GM21529 (cell line): ENCODE measurements at regions not wholly inside any gene's neighbourhood (a gene's known extent, or its start where the extent isn't known, plus 50 kb on each side); places are given as distances from the start of the nearest gene placed in this dataset.

Source experiments
- ATAC-seq: cut with Tn5 transposase; IDR thresholded peaks from one replicate; pipeline ENCODE4 v1.9.1; 2021; ENCODE audit not compliant: unreplicated experiment

DNA sequence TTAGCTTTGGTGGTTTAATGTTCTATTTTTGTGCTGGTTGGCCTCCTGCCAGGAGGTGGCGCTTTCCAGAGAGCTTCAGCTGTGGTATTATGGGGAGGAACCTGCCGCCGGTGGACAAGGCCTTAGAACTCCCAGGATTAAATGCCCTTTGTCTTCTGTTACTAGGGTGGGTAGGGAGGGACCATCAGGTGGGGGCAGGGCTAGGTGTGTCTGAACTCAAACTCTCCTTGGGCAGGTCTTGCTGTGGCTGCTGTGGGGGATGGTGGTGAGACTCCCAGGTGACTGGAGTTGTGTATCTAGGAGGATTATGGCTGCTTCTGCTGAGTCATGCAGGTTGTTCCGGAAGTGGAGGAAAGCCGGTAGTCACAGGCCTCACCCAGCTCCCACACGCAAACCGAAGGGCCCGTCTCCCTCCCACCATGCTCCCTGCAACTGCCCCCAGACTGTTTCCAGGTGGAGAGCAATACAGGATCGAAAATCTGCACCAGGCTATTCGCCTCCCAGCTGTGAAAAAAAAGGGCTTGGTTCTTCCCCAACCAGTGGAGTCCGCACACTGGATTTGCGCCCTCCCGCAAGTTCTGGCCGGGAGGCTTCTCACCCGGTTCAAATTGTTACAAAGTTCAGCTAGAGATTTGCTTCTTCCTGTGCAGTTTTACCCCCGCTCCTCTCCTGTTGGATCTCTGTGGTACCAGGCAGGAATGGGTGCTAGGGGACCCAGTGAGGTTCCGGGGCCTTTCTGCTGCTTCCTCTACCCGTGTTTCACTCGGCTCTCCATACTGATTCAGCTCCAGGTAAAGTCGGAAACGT is 220.5 kb downstream of the CENPF start:
- no peak for ATAC-seq

DNA sequence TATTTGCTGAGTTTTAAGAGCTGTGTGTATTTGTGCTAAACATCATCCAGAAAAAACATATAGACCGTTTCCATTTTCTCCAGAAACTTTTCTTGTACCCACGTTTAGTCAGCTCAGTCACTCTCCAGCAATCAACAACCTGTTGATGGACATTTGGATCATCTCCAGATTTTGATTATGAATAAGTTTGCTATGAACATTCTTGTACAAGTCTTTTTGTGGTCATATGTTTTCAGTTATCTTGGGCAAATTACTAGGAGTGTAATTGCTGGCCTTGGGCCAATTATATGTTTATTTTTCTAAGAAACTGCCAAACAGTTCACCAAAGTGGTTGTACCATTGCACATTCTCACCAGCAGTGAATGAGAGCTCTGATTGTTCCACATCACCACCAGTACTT is 221.8 kb downstream of the CENPF start:
- ATAC-seq: no peak

DNA sequence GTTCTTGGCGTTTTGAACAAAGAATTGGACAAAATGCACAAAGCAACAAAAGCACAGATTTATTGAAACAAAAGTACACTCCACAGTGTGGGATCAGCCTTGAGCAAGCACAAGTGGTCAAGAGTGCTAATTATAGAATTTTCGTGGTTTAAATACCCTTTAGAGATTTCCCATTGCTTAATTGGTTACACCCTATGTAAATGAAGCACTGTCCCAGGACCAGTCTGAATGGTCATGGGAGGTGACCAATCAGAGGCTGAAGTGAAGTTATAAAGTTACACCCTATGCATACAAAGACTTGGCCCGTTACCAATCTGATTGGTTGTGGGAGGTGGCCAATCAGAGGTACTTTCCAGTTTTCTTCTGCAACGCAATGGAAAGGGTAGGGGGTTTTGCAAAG is 223.6 kb downstream of the CENPF start:
- no peak for ATAC-seq

DNA sequence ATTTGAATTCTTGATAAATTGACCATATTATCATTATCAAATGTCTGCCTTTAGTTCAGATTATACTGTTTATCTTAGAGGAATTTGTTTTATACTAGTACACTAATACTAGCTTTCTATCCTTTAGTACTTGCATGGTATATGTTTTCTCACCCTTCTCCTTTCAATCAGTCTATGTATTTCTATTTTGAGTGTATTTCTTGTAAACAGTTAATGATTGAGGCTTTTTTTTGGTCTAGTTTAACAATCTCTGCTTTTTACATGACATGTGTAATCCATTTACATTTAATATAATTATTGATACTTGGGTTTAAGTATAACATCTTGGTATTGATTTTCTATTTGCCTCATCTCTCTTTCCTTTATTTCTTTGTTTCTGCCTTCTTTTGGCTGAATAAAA is 224.9 kb downstream of the CENPF start:
- ATAC-seq: no peak

DNA sequence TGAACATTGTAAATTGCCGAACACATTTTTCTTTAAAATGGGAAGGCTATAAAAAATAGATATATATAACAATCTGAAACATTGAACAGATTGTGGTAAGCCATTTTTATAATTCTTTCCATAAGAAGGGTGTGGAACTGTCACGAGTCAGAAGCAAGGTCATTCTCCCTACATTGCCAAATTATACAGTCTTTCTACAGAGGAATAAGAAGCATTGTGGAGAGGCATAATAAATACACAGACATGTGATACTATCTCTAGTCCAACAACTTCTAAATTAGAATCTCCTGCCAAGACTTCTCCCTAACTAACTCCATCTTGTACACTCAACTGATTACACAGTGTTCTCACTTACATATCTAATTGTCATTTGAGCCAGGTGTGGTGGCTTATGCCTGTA is 227.9 kb downstream of the CENPF start:
- ATAC-seq: no peak

DNA sequence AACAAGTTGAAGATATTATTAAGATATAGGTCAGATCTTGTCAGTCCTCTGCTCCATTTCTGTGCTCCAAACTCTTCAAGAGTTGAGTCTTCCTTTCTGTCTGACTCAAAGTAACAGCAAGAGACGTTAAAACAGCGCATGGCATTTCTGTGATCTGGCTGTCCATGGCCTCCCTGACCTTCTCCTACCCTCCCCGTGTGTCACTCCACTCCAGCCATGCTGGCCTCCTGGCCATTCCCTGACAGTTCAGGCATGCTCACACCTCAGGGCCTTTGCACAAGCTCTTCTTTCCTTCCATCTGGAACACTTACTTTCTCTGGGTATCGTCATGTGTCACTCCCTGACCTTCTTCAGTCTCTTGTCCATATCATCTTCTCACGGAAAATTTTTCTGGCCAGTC is 229.0 kb downstream of the CENPF start:
- no peak for ATAC-seq

DNA sequence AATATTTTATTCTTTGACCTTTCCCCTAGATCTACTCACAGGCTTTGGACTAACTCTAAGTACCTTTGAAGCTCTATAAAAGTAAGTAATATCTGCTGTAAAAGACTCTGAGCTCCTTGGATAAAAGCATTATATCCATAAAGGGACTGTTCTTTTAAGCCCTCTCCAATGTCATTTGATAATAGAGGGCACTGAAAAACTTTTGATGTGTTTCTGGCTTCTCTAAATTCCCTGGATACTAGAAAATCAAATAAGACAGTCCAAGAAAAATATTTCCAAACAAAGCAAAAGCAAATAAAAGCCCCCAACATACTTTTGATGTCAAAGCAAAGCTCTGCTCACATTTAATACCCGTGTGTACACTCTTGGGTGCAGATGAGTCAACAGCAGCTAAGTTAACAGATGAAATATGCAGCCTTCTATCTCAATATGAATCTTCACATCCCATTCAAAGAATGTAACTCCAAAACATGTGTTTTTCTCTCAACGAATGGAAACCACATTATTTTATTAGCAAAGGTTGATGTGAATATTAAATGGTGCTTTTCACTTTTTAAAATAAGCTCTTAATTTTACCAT is 230.3 kb downstream of the CENPF start:
- ATAC-seq: no peak

DNA sequence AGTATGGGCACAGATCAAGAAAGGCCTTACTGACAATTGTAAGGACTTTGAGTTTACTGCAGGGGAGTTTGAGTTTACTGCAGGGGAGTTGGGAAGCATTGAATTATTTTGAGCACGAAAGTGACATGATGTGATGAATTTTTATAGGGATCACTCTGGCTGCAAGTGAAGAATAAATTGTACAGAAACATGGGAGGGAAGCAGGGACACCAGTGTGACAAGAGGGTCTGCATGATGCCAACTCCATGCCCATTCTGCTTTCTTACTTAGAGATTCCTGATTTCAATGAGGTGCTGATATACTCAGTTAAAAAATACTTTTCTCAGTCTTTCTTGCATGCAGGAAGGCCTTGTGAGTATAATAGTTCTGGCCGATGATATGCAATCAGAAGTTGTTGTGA is 234.4 kb downstream of the CENPF start:
- no peak for ATAC-seq

DNA sequence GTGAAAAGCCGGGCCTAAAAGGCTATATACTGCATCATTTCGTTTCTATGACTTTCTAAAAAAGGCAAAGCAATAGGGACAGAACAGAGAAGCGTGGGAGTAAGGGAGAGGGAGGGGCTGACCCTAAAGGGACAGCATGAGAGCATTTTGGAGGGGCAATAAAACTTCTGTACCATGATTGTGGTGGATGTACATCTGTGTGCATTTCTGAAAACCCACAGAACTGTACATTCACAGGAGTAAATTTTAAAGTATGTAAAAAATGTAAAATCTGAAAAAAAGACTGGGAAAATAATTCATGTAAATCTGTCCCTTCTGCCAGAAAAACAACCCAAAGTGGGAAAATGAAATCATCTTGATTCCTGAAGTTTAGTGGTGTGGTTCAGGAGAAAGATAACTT is 235.4 kb downstream of the CENPF start:
- no peak for ATAC-seq

DNA sequence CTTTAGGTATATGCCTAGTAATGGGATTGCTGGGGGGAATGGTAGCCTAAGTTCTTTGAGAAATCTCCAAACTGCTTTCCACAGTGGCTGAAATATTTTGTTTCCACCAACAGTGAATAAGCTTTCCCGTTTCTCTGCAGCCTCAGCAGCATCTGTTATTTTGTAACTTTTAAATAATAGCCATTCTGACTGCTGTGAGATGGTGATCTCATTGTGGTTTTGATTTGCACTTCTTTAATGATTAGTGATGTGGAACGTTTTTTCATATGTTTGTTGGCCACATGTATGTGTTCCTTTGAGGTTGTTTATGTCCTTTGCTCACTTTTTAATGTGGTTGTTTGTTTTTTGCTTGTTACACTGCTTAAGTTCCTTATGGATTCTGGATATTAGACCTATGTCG is 237.4 kb downstream of the CENPF start:
- no peak for ATAC-seq

DNA sequence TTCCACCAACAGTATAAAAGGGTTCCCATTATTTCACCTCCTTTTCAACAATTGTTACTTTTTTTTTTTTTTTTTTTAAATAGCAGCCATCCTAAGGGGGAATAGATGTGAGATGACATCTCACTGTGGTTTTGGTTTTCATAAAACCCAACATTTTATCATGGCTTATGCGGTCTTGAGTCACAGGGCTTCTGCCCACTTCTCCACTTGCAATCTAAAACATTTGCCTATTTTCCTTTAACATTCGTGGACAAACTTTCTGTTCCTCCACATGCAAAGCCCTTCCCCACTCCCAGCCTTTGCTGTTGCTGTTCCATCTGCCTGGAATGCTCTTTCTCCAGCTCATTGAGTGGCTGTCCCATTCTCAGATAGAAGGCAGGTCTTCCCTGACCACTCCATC is 239.7 kb upstream of the KCNK2 start:
- no peak for ATAC-seq

DNA sequence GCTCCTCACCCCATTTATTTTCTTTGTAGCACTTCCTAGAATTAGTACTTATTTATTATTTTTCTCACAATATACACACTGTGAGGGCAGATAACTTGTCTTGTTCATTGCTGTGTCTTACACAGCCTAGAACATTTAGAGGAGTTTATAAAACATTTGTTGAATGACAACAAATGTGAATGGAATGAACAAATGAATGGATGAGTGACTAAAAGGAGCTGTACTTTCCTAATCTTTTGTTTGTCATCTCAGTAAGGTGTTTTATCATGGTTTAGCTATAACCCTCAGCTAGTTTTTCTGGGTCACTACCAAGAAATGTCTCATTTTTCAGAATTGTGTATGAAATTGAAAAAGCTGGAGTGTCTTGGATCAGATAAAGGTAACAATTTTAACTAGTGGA is 239.3 kb upstream of the KCNK2 start:
- no peak for ATAC-seq

DNA sequence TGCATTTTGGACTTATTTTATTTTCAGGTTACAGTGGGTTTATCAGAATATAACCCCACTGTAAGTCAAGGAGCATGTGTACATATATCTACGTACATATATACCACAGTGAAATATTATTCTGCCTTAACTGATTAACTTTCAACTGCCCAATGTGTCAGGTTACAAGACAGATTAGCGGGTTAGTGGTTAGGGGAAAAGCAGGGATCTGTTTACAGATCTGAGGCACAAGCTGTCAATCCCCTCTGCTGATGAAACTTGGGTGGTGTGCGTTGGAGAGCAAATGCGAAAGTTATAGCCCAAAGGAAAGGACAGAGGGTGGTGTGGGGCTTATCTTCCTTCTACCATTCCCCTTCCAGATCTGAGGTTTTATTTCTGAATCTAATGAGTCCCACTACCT is 238.2 kb upstream of the KCNK2 start:
- no peak for ATAC-seq

DNA sequence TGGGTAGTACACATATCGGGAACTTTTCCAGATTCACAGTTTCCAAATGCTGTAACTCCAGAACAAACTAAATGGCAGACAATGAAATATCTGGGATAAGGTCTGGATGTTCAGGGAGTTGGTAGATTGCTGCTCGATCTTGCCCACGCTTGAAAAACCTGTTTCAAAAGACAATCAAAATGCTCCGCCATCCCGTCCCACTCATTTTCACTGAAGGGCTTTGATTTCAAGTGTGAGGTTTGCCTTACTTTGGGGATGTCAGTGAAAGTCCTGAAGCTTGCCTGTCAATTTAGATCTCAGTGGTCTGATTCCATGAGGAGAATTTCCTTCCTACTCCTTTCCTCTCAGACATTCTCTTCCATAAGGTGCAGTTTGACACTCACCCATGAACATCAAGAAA is 236.3 kb upstream of the KCNK2 start:
- no peak for ATAC-seq

DNA sequence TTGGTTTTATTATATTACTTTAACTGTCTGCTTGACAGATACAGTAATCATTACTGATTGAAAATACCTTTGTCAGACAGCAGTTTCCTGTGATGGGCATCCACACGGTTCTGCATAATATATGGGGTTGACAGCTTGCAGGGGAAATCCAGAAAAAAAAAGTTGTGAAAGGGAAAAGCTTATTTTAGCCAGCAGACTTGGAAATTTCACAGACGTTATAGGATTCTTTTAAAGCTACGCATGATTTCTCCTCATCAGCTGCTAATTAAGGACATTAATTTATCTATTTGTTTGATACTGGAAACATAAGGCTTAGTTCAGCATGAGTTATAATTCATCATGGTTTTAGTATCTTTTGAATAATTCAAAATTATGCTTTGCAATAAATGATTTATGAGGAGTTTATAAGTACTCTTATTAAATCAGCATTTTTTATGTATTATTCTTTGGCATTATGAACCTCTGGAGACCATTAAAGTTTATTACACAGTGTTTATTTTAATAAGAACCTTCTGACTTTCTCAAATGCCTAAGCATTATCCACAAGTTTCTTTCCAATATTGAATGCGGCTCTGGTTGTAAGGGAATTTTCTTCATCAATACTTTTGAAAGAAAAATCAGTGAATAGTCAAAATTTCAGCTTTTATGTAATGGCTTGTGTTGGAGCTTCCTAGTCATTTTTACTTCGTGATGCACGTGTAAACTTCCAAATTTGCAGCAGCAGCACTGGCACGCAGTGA is 235.3 kb upstream of the KCNK2 start:
- ATAC-seq: no peak

DNA sequence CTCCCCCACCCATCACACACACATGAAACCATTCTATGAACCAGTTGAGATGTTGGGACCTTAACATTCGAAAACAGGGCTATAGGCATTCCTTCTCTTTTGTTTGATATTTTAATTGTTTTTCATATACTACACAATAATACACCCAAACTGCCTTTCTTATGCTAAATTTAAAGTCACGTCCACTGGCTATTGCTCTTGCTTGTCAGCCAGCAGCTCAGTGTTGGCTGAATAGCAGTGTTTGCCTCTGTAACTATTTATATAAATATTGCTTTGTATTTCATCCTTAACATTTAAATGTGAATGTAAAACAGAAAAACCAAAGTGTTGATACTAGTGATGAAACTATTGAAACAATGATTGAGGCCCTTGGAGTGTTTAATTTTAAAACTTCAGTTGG is 234.4 kb upstream of the KCNK2 start:
- no peak for ATAC-seq

DNA sequence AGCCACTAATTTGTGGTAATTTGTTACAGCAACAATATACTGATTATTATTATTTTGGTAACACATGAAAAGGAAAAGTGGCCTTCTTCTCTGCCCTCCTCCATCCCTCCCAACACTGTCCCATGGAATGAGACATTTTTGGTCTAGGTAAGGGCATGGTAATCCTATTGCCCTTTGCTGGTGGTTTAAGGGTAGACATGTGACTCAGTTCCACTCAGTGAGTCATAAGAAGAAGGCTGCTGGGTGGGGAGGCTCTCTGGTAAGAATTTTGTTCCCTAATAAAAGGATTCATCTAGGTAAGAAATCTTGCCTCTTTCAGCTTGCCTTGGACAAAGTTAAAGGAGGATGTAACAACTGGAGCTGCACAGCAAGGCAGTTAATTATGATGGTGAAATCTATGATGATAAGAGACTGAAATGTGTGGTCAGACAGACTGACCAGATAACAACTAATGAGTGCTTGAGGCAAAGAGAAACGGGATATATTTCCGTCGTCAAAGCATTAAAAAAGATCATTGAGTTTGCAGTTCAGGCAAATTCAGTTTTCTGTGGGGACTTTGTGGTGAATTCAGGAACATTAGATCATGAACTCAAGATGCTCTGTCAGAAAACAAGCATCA is 232.0 kb upstream of the KCNK2 start:
- ATAC-seq: no peak

DNA sequence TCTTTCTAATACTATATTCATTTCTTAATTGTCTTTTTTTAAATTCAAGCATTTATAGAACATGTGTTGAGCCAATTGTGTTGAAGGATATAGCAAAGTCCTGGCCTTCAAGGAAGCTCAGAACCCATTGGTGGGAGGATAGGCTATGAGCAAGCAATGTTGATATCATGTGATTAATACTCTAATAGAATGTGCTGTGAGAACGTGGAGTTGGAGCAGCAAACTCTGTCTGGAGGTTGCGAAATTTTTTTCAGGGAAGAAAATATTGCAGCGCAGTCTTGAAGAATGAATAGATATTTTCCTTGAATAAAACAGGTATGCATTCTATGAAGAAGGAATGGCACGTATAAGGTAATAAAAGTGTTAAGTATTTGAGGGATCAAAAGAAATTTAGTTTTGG is 229.2 kb upstream of the KCNK2 start:
- no peak for ATAC-seq

DNA sequence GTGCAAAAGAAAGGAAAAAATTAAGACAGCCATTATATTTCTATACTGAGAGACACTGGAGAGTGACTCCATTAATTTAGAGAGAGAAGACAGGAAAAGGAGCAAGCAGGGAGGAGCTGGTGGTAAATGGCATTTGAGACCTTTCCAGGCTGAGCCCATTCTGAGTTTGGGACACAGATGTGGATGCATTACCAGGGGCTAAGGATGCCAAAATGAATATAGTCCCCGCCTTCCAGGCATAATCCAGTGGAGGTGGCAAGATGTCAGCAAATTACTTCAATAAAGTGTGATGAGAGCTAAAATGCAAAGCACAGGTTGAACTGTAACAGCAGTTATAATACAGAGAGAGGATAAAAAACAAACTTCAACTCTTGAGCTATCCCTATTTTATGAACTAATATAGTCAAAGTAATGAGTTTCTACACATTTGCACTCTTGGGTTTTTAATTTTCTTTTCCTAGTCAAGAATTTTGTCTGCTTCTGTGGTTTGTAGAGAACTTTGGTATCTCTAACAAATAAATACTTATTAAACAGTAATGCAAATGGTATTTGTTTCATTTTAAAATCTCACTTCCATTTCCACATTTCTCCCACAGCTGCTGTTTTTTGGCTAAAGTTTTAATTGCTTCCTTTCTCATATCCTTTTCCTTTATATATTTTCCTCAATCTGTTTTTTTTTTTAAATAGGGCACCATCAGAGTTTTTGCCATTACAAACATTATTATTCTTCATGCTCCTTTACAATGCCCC is 228.2 kb upstream of the KCNK2 start:
- no peak for ATAC-seq

DNA sequence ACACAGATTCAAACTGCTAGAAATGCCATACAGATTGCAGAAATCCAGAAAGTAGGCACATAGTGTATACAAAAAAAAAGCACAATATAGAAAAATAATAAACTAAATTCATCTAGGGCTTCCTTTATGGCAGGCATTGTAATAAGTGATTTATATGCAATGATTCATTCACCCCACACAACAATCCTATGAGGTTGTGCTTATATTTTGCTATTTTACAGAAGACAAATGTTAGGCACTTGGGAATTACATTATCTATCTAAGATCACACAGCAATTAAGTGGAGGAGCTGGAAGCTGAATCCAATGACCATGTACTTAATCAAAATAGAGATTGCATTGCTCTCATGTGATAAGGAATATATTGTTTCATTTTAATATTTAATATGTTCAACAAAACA is 225.7 kb upstream of the KCNK2 start:
- ATAC-seq: no peak

DNA sequence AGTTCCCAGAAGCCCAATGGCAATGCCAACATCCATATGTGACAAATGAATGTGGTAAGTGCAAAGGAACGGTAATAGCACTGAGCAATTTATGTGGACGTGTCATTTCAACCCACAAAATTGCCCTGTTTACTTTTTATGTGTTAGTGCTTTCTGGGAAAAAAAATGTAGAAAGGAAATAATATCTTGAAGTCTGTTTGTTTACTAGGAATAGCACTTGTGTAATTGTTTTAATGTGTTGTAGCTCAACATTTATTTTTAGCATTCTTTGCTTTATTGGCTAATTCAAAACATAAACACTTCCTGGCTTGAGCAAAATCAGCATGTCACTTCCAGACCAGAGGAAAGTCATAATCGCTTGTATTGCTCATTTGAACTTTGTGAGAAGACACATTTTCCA is 224.8 kb upstream of the KCNK2 start:
- no peak for ATAC-seq
